Urinary bladder (tissue), 3 donors: ENCODE measurements at regions not wholly inside any gene's neighbourhood (a gene's known extent, or its start where the extent isn't known, plus 50 kb on each side); places are given as distances from the start of the nearest gene placed in this dataset.
"Not testable (repeated sequence)": the region's sequence is repeated elsewhere in the genome, so short reads cannot be mapped to it uniquely, and the experiment has no call there.

Experiments used
- DNase-seq: peaks from one replicate; pipeline ENCODE4 v3.0.0-alpha.2; 2015; ENCODE audit errors: extremely low spot score
- H3K27ac ChIP-seq: one replicate; pipeline ENCODE4 v1.5.1; 2013; ENCODE audit warnings: low read depth, mild to moderate bottlenecking, moderate library complexity
- H3K36me3 ChIP-seq: one replicate; pipeline ENCODE4 v1.6.1; 2013; ENCODE audit warnings: mild to moderate bottlenecking, moderate library complexity; ENCODE audit not compliant: insufficient read depth
- H3K4me1 ChIP-seq: one replicate; pipeline ENCODE4 v1.6.1; 2013; ENCODE audit warnings: mild to moderate bottlenecking, moderate library complexity; ENCODE audit not compliant: insufficient read depth
- H3K4me3 ChIP-seq: one replicate; pipeline ENCODE4 v1.5.1; 2013; ENCODE audit warnings: low read depth, low read length
- WGBS: extraction: QIAGEN DNeasy Blood & Tissue Kit; methylation state at CpG from one replicate; pipeline ENCODE4 v1.1.7; 2013; 5-methylcytosine and 5-hydroxymethylcytosine counted together
- donor health status: healthy with polysubstance abuse.
- donor health status: healthy.

GRCh38 chr14:100419856-100420255 is 96.7 kb downstream of the SLC25A47 start:
- no peak overlapping the region for H3K27ac ChIP-seq
- no peak for DNase-seq
- H3K4me3 ChIP-seq, result no peak overlapping the region
- 97% methylated on average over 4 of the region's 4 CpGs for WGBS
- H3K4me1 ChIP-seq, result no peaks in the 10 kb centered on the region
- no peaks in the 10 kb centered on the region for H3K36me3 ChIP-seq

GRCh38 chr14:100421756-100422470 is 98.8 kb downstream of the SLC25A47 start:
- H3K36me3 ChIP-seq, result no peaks in the 10 kb centered on the region
- H3K27ac ChIP-seq, result no peak overlapping the region
- H3K4me1 ChIP-seq, result no peaks in the 10 kb centered on the region
- WGBS, result 76% methylated on average over 2 of the region's 2 CpGs
- H3K4me3 ChIP-seq, result no peak overlapping the region
- DNase-seq, result no peak

- Histone ChIP-seq H3K4me3 (no peak overlapping the region), H3K36me3 (no peaks in the 10 kb centered on the region), H3K4me1 (no peaks in the 10 kb centered on the region), H3K27ac (no peak overlapping the region)
- WGBS, result 88% methylated on average over 12 of the region's 12 CpGs
- no peak for DNase-seq
These were observed 99.6 kb downstream of the SLC25A47 start for GRCh38 chr14:100422556-100423316.

DNA sequence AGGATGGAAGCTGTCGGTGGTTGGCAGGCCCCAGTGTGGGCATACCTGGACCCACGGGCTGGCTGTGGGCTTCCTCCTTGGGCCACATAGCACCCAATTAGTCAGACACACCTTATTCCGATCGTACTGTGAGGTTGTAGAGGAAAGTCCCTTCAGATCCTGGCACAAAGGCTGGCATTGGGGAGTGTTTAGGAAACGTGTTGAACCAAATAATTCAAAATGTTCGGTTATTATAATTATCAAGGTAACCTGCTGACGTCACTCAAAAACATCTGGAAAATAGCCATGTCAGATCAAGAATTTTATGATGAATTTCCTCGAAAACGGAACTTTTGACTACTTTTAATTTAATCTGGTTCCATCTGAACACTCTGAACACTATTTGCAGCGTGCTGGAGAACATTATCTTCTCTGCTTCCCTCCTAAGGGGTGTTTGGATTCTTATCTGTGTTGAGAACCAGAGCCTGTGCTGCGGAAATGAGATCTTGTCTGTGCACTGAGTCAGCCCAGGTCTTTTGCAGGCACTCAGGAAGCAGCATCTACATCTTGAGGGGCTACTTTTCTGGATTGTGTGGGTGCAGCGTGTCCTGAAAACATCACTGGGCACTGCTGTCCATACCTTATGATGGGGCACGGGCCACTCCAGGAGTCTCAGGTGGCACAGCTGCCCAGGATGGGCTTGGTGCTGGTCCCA is 100.3 kb downstream of the SLC25A47 start:
- H3K4me3 ChIP-seq, result no peak overlapping the region
- 86% methylated on average over 13 of the region's 13 CpGs for WGBS
- H3K27ac ChIP-seq, result no peak overlapping the region
- no peak for DNase-seq
- no peaks in the 10 kb centered on the region for H3K36me3 ChIP-seq
- H3K4me1 ChIP-seq, result no peaks in the 10 kb centered on the region

DNA sequence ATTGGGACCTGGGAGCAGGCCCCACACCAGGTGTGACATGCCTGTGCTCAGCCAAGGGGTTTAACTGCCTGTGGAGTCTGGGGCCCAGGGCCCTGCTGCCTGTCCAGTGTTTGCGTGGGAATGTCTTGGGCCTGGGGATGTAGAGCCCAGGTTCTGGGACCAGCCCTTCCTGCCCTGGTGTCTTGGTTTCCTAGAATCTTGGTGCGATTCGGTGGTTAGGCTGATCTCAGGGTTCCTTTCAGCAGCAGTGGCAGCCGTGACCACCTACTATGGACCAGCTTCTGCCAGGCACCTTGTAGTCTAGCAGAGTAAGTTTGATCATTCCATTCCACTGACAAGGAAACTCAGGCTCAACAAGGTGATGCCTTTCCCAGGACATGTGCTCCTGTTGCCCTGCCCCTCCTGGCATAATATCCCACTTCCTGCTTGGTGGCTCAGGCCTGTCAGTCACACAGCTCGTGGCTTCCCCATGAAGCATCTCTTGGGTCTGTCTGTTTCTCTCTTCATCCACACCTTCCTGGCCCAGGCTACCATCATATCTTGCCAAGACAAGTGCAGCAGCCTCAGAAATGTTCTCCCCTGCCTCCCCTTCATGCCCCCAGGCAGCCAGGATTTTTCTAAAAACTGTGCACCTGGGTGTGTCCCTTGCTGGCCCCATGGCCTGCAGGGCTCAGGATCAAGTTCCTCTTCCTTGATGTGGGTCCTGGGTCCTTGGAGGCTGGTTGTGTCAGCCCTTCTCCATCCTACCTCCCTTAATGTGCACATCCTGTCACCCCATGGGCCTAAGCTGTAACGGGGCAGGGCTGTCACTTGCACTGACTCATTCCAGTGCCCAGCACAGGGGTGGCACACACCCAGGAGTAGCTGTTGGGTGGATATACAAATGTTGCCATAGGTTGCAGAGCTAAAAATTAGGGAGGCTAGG is 101.6 kb downstream of the SLC25A47 start:
- no peak overlapping the region for H3K4me3 ChIP-seq
- 87% methylated on average over 6 of the region's 6 CpGs for WGBS
- H3K27ac ChIP-seq, result no peak overlapping the region
- DNase-seq, result no peak
- no peaks in the 10 kb centered on the region for H3K36me3 ChIP-seq
- H3K4me1 ChIP-seq, result no peaks in the 10 kb centered on the region

DNA sequence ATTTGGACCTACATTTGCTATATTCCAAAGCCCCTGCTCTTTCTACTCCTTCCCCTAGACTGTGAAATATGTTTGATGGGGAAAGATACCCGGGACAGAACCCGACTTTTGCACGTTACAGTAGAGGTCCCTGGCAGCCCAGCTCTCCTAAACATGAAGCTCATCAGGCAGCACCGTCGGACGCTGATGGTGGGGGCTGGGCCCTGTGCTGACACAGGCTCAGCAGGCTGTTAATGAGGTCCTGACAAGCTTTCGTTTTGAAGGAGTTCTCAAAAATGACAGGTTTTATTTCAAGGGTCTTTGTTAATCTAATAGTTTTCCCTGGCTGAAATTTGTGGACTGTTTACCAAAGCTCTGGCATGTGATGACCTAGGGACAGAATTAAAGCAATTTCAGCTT is 102.3 kb downstream of the SLC25A47 start:
- Histone ChIP-seq H3K27ac (no peak overlapping the region), H3K4me3 (no peak overlapping the region), H3K36me3 (no peaks in the 10 kb centered on the region), H3K4me1 (no peaks in the 10 kb centered on the region)
- WGBS, result 80% methylated on average over 7 of the region's 7 CpGs
- DNase-seq, result no peak

DNA sequence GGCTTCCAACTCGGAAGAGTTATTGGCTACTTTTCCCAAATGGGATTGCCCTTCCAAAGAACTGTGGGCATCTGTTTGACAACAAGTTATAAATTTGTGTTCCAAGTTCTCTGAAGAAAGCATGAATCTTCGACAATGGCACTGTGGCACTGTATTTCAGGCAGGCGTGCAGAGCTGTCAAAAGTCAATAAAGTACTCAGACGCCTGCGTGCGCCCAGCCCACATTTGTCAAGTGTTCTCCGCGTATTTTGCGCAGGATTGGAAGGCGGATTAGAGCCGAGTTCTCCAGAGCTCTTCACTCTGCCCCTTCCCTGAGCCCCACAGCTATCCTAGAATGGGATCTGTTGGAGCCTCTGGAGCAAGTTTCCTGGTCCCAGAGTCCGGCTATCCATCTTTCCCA is 103.2 kb downstream of the SLC25A47 start:
- WGBS, result 97% methylated on average over 12 of the region's 12 CpGs
- Histone ChIP-seq H3K36me3 (no peaks in the 10 kb centered on the region), H3K27ac (no peak overlapping the region), H3K4me1 (no peaks in the 10 kb centered on the region), H3K4me3 (no peak overlapping the region)
- no peak for DNase-seq

GRCh38 chr14:100427166-100427565 is 104.0 kb downstream of the SLC25A47 start:
- no peaks in the 10 kb centered on the region for H3K36me3 ChIP-seq
- H3K27ac ChIP-seq, result no peak overlapping the region
- no peaks in the 10 kb centered on the region for H3K4me1 ChIP-seq
- no peak for DNase-seq
- 83% methylated on average over 6 of the region's 6 CpGs for WGBS
- H3K4me3 ChIP-seq, result no peak overlapping the region

GRCh38 chr14:100428727-100429126 is 105.6 kb downstream of the SLC25A47 start:
- DNase-seq, result no peak
- no peak overlapping the region for H3K27ac ChIP-seq
- H3K36me3 ChIP-seq, result no peaks in the 10 kb centered on the region
- H3K4me3 ChIP-seq, result no peak overlapping the region
- 93% methylated on average over 9 of the region's 9 CpGs for WGBS
- no peaks in the 10 kb centered on the region for H3K4me1 ChIP-seq

DNA sequence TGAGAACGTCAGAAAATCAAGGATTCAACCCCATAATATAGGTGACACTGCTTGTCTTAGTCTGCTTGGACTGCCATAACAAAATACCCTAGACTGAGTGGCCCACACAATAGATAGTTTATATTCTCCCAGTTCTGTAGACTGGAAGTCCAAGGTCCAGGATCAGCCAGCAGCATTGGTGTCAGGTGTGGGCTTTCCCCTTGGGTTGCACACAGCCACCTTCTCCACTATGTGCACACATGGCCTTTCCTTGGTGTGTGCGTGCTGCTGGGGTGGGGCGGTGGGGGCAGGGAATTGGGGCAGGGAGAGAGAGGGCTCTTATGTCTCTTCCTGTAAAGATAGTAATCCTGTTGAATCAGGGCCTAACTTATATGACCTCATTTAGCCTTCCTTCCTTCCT is 106.4 kb downstream of the SLC25A47 start:
- H3K36me3 ChIP-seq, result no peaks in the 10 kb centered on the region
- no peak overlapping the region for H3K27ac ChIP-seq
- no peak overlapping the region for H3K4me3 ChIP-seq
- H3K4me1 ChIP-seq, result no peaks in the 10 kb centered on the region
- WGBS, result 91% methylated on average over 3 of the region's 3 CpGs
- DNase-seq, result no peak

DNA sequence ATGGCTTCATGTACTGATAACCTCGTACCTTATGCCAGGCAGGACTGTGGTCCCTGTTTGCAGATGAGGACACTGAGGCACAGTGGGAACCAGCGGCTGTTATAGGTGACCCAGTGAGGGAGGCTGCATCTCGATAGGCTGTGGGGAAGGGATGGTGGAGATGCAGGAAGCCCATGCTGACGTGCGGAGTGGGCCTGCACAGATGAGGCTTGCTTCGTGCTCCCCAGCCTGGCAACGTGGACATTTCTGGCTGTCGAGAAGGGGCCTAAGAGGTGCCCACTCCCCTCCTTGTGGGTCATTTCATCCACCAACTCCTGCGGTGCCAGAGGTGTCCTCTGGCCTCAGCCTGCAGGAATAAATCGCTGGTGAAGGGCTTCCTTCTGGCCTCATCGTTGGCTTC is 107.4 kb downstream of the SLC25A47 start:
- Histone ChIP-seq H3K36me3 (no peaks in the 10 kb centered on the region), H3K4me1 (no peaks in the 10 kb centered on the region), H3K27ac (no peak overlapping the region), H3K4me3 (no peak overlapping the region)
- WGBS, result 92% methylated on average over 11 of the region's 11 CpGs
- no peak for DNase-seq

- H3K4me1 ChIP-seq, DNase-seq, H3K27ac ChIP-seq, H3K36me3 ChIP-seq, H3K4me3 ChIP-seq: not testable (repeated sequence)
- WGBS, result 94% methylated on average over 4 of the region's 4 CpGs
These were observed 108.3 kb downstream of the SLC25A47 start for GRCh38 chr14:100431461-100431860.
